GM23338 (cell line): ENCODE measurements at regions not wholly inside any gene's neighbourhood (a gene's known extent, or its start where the extent isn't known, plus 50 kb on each side); places are given as distances from the start of the nearest gene placed in this dataset.

ENCODE experiments used
- ATAC-seq: fragments of 200-7000 bp; cut with Tn5 transposase; 3 replicates; pipeline ENCODE4 v1.9.1; 2020
- DNase-seq: peaks from one replicate; pipeline ENCODE4 v3.0.0-alpha.2; 2015; ENCODE audit warnings: low spot score
- H2AFZ ChIP-seq: fragments of 200-600 bp; sonication (generic); 2 replicates; pipeline ENCODE4 v1.8.0; 2016; ENCODE audit warnings: antibody characterized with exemption, mild to moderate bottlenecking, moderate library complexity
- H3F3A ChIP-seq: fragments of 200-600 bp; sonication (generic); replicated peaks from 2 replicates; pipeline ENCODE4 v1.8.0; 2017; ENCODE audit warnings: antibody characterized with exemption, mixed run types, low read depth
- H3K27ac ChIP-seq: fragments of 200-600 bp; sonication (generic); 2 replicates; pipeline ENCODE4 v1.6.1; 2016; ENCODE audit warnings: low read depth
- H3K27me3 ChIP-seq: fragments of 200-600 bp; sonication (generic); 2 replicates; pipeline ENCODE4 v1.8.0; 2016; ENCODE audit warnings: mild to moderate bottlenecking, mixed run types, moderate library complexity; ENCODE audit not compliant: insufficient read depth
- H3K36me3 ChIP-seq: fragments of 200-600 bp; sonication (generic); 2 replicates; pipeline ENCODE4 v1.8.0; 2016; ENCODE audit warnings: mild to moderate bottlenecking; ENCODE audit not compliant: insufficient read depth
- H3K4me1 ChIP-seq: fragments of 200-600 bp; sonication (generic); 2 replicates; pipeline ENCODE4 v1.8.0; 2016; ENCODE audit warnings: mild to moderate bottlenecking, moderate library complexity; ENCODE audit not compliant: insufficient read depth
- H3K4me2 ChIP-seq: fragments of 200-600 bp; sonication (generic); 2 replicates; pipeline ENCODE4 v1.7.1; 2017; ENCODE audit warnings: mixed run types
- H3K4me3 ChIP-seq: fragments of 200-600 bp; sonication (generic); 2 replicates; pipeline ENCODE4 v1.6.1; 2016; ENCODE audit warnings: mixed run types
- H3K79me2 ChIP-seq: fragments of 200-600 bp; sonication (generic); replicated peaks from 2 replicates; pipeline ENCODE4 v1.8.0; 2017; ENCODE audit warnings: mild to moderate bottlenecking; ENCODE audit not compliant: insufficient read depth
- H3K9me2 ChIP-seq: fragments of 200-600 bp; sonication (generic); 2 replicates; pipeline ENCODE4 v1.8.0; 2017; ENCODE audit not compliant: insufficient read depth
- H4K20me1 ChIP-seq: fragments of 200-600 bp; sonication (generic); replicated peaks from 2 replicates; pipeline ENCODE4 v1.8.0; 2017; ENCODE audit warnings: mild to moderate bottlenecking; ENCODE audit not compliant: insufficient read depth
- H3K27ac Mint-ChIP-seq: 2 replicates; pipeline ENCODE4 v1.8.0; 2020; ENCODE audit warnings: inconsistent platforms, mild to moderate bottlenecking, moderate library complexity, mixed read lengths
- H3K27me3 Mint-ChIP-seq: 3 replicates; pipeline ENCODE4 v1.8.0; 2022; ENCODE audit warnings: low read depth, mild to moderate bottlenecking, moderate library complexity, mixed read lengths, inconsistent platforms; ENCODE audit not compliant: insufficient read depth, poor library complexity
- H3K36me3 Mint-ChIP-seq: 3 replicates; pipeline ENCODE4 v1.8.0; 2021; ENCODE audit warnings: low read depth, mild to moderate bottlenecking, inconsistent platforms, moderate library complexity, mixed read lengths
- H3K4me1 Mint-ChIP-seq: 3 replicates; pipeline ENCODE4 v1.8.0; 2020; ENCODE audit warnings: mild to moderate bottlenecking, inconsistent platforms, mixed read lengths
- H3K4me3 Mint-ChIP-seq: 3 replicates; pipeline ENCODE4 v1.8.0; 2021; ENCODE audit warnings: moderate library complexity, mild to moderate bottlenecking, inconsistent platforms, mixed read lengths
- H3K9me3 Mint-ChIP-seq: 3 replicates; pipeline ENCODE4 v1.8.0; 2020; ENCODE audit warnings: moderate library complexity, mild to moderate bottlenecking, inconsistent platforms, mixed read lengths
- CTCF ChIP-seq, 2 experiments: fragments of 200-600 bp in 1 of 2; sonication (generic) in 1 of 2; conservative IDR thresholded peaks; 2 replicates each; pipeline versions ENCODE4 v1.5.1 to v1.6.1; 2016 to 2017; ENCODE audit warnings: antibody characterized with exemption in 2 of 2, low read depth in 2 of 2, mild to moderate bottlenecking in 2 of 2, moderate library complexity in 1 of 2
- EZH2phosphoT487 ChIP-seq: fragments of 200-600 bp; sonication (generic); IDR thresholded peaks from one replicate; pipeline ENCODE4 v1.8.1; 2018; ENCODE audit warnings: antibody characterized with exemption; ENCODE audit not compliant: unreplicated experiment
- JUNB ChIP-seq: IDR thresholded peaks from one replicate; pipeline ENCODE4 v1.6.1; 2016; ENCODE audit warnings: antibody characterized with exemption; ENCODE audit not compliant: unreplicated experiment
- POLR2AphosphoS5 ChIP-seq: IDR thresholded peaks from 2 replicates; pipeline ENCODE4 v1.6.1; 2016; ENCODE audit warnings: antibody characterized with exemption, low read depth
- ZNF331 ChIP-seq: fragments of 250-450 bp; sonication (Bioruptor Pico); IDR thresholded peaks from 2 replicates; pipeline ENCODE4 v1.5.0; 2020; ENCODE audit warnings: low read depth, mild to moderate bottlenecking, moderate library complexity
- TF ChIP-seq, protein P1 (sequence below): fragments of 250-450 bp; sonication (Bioruptor Pico); IDR thresholded peaks from 2 replicates; pipeline ENCODE4 v1.5.0; 2020; ENCODE audit warnings: mild to moderate bottlenecking, moderate library complexity
- TF ChIP-seq, protein P2 (sequence below): IDR thresholded peaks from one replicate; pipeline ENCODE4 v1.6.1; 2018; ENCODE audit warnings: antibody characterized with exemption; ENCODE audit not compliant: unreplicated experiment

DNA sequence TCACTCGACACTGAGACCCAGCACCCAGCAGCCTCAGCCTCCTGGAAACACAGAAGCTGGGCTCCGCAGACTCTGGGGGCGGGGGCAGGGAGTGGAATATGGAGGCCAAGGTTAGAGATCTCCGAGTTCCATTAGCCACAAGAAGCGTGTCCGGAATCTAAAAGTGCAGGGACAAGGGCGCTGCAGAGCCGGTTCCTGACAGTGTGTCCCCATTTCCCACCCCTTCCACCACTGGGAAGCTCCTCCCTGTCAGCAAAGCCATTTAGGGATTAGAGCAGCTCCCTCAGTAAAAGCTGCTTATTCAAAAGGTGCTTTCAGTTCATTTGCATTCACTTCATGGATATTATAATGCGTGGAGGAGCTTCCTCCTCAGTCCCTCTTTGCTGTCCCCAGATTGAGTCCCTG, 74.1 kb upstream of the HSPA9 start:
- H3K27ac Mint-ChIP-seq = no peak overlapping the region
- H3K4me1 Mint-ChIP-seq = peaks cover 44% of the 10 kb centered on the region

GRCh38 chr5:138648841-138649240, 73.6 kb upstream of the HSPA9 start:
- H3K4me2 ChIP-seq = peak overlapping the region; percentile 71
- H3K4me1 ChIP-seq = peaks cover 20% of the 10 kb centered on the region
- Mint-ChIP-seq H3K4me1 (peaks cover 39% of the 10 kb centered on the region), H3K4me3 (no peak overlapping the region; the same call in 2 of the 3 replicates), H3K36me3 (no peaks in the 10 kb centered on the region; the same call in 2 of the 3 replicates), H3K27me3 (peaks cover 6% of the 10 kb centered on the region), H3K9me3 (no peaks in the 10 kb centered on the region), H3K27ac (no peak overlapping the region)
- H3F3A ChIP-seq = no peaks in the 10 kb centered on the region
- no peaks in the 10 kb centered on the region for H3K27me3 ChIP-seq
- no peak for DNase-seq
- no peaks in the 10 kb centered on the region for H4K20me1 ChIP-seq
- ATAC-seq = no peak
- peak overlapping the region; percentile 96 for H2AFZ ChIP-seq
- no peak overlapping the region for H3K27ac ChIP-seq
- H3K79me2 ChIP-seq = no peaks in the 10 kb centered on the region
- no peaks in the 10 kb centered on the region for H3K36me3 ChIP-seq
- H3K9me2 ChIP-seq = no peaks in the 10 kb centered on the region
- H3K4me3 ChIP-seq = no peak overlapping the region
- TF ChIP-seq CTCF (conservative IDR thresholded peaks at IDR 0.05; ENCODE audit: low read depth in 2 of 2) (no peak), EZH2phosphoT487 (no peak), POLR2AphosphoS5 (no peak), JUNB (no peak)
- TF ChIP-seq, protein P1, sequence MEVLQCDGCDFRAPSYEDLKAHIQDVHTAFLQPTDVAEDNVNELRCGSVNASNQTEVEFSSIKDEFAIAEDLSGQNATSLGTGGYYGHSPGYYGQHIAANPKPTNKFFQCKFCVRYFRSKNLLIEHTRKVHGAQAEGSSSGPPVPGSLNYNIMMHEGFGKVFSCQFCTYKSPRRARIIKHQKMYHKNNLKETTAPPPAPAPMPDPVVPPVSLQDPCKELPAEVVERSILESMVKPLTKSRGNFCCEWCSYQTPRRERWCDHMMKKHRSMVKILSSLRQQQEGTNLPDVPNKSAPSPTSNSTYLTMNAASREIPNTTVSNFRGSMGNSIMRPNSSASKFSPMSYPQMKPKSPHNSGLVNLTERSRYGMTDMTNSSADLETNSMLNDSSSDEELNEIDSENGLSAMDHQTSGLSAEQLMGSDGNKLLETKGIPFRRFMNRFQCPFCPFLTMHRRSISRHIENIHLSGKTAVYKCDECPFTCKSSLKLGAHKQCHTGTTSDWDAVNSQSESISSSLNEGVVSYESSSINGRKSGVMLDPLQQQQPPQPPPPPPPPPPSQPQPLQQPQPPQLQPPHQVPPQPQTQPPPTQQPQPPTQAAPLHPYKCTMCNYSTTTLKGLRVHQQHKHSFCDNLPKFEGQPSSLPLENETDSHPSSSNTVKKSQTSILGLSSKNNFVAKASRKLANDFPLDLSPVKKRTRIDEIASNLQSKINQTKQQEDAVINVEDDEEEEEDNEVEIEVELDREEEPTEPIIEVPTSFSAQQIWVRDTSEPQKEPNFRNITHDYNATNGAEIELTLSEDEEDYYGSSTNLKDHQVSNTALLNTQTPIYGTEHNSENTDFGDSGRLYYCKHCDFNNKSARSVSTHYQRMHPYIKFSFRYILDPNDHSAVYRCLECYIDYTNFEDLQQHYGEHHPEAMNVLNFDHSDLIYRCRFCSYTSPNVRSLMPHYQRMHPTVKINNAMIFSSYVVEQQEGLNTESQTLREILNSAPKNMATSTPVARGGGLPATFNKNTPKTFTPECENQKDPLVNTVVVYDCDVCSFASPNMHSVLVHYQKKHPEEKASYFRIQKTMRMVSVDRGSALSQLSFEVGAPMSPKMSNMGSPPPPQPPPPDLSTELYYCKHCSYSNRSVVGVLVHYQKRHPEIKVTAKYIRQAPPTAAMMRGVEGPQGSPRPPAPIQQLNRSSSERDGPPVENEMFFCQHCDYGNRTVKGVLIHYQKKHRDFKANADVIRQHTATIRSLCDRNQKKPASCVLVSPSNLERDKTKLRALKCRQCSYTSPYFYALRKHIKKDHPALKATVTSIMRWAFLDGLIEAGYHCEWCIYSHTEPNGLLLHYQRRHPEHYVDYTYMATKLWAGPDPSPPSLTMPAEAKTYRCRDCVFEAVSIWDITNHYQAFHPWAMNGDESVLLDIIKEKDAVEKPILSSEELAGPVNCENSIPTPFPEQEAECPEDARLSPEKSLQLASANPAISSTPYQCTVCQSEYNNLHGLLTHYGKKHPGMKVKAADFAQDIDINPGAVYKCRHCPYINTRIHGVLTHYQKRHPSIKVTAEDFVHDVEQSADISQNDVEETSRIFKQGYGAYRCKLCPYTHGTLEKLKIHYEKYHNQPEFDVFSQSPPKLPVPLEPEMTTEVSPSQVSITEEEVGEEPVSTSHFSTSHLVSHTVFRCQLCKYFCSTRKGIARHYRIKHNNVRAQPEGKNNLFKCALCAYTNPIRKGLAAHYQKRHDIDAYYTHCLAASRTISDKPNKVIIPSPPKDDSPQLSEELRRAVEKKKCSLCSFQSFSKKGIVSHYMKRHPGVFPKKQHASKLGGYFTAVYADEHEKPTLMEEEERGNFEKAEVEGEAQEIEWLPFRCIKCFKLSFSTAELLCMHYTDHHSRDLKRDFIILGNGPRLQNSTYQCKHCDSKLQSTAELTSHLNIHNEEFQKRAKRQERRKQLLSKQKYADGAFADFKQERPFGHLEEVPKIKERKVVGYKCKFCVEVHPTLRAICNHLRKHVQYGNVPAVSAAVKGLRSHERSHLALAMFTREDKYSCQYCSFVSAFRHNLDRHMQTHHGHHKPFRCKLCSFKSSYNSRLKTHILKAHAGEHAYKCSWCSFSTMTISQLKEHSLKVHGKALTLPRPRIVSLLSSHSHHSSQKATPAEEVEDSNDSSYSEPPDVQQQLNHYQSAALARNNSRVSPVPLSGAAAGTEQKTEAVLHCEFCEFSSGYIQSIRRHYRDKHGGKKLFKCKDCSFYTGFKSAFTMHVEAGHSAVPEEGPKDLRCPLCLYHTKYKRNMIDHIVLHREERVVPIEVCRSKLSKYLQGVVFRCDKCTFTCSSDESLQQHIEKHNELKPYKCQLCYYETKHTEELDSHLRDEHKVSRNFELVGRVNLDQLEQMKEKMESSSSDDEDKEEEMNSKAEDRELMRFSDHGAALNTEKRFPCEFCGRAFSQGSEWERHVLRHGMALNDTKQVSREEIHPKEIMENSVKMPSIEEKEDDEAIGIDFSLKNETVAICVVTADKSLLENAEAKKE (CRISPR knock-in tag) = no peak

More for the DNA sequence above, 74.1 kb upstream of the HSPA9 start:
- peak overlapping the region; percentile 71 for H3K4me2 ChIP-seq
- H3K27me3 ChIP-seq = no peaks in the 10 kb centered on the region
- H3K79me2 ChIP-seq = no peaks in the 10 kb centered on the region
- Mint-ChIP-seq H3K9me3 (no peaks in the 10 kb centered on the region), H3K27me3 (peaks cover 6% of the 10 kb centered on the region), H3K4me3 (no peak overlapping the region), H3K36me3 (no peaks in the 10 kb centered on the region; the same call in 2 of the 3 replicates)
- H2AFZ ChIP-seq = peak overlapping the region; percentile 96
- peak; percentile 51 for ATAC-seq
- H3K4me1 ChIP-seq = peaks cover 20% of the 10 kb centered on the region
- H3K4me3 ChIP-seq = no peak overlapping the region
- TF ChIP-seq ZNF331 = no peak
- TF ChIP-seq, protein P2, sequence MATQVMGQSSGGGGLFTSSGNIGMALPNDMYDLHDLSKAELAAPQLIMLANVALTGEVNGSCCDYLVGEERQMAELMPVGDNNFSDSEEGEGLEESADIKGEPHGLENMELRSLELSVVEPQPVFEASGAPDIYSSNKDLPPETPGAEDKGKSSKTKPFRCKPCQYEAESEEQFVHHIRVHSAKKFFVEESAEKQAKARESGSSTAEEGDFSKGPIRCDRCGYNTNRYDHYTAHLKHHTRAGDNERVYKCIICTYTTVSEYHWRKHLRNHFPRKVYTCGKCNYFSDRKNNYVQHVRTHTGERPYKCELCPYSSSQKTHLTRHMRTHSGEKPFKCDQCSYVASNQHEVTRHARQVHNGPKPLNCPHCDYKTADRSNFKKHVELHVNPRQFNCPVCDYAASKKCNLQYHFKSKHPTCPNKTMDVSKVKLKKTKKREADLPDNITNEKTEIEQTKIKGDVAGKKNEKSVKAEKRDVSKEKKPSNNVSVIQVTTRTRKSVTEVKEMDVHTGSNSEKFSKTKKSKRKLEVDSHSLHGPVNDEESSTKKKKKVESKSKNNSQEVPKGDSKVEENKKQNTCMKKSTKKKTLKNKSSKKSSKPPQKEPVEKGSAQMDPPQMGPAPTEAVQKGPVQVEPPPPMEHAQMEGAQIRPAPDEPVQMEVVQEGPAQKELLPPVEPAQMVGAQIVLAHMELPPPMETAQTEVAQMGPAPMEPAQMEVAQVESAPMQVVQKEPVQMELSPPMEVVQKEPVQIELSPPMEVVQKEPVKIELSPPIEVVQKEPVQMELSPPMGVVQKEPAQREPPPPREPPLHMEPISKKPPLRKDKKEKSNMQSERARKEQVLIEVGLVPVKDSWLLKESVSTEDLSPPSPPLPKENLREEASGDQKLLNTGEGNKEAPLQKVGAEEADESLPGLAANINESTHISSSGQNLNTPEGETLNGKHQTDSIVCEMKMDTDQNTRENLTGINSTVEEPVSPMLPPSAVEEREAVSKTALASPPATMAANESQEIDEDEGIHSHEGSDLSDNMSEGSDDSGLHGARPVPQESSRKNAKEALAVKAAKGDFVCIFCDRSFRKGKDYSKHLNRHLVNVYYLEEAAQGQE = no peak
- H3F3A ChIP-seq = no peaks in the 10 kb centered on the region
- DNase-seq = peak; percentile 38
- no peaks in the 10 kb centered on the region for H4K20me1 ChIP-seq
- H3K9me2 ChIP-seq = no peaks in the 10 kb centered on the region
- H3K36me3 ChIP-seq = no peaks in the 10 kb centered on the region
- H3K27ac ChIP-seq = no peak overlapping the region
